ENCODE measurements at regions not wholly inside any gene's neighbourhood (a gene's known extent, or its start where the extent isn't known, plus 50 kb on each side); places are given as distances from the start of the nearest gene placed in this dataset.

DNA sequence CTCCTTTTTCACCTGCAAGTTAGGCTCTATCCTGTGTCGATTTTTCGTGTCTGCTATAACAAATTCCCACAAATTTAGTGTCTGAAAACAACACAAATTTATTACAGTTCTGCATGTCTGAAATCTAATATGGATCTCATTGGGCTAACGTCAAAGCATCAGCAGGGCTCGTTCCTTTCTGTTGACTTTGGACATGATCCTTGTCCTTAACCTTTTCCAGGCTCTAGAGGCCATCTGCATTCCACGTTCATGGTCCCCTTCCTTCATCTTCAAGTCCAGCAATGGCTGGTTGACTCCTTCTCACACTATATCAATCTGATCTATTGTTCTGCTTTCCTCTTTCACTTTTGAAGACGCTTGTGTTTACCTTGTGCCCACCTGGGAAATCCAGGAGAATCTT is 165.7 kb upstream of the RARB start:
- Histone ChIP-seq H3K4me2 (no peak overlapping the region), H3K9me2 (ENCODE audit: insufficient read depth) (no peaks in the 10 kb centered on the region; the same call in 1 of the 2 replicates), H3K36me3 (ENCODE audit: insufficient read depth) (no peaks in the 10 kb centered on the region), H3K27me3 (ENCODE audit: insufficient read depth) (no peaks in the 10 kb centered on the region), H3K79me2 (replicated peaks; ENCODE audit: insufficient read depth) (no peaks in the 10 kb centered on the region), H3K27ac (ENCODE audit: low read depth) (no peak overlapping the region), H4K20me1 (replicated peaks; ENCODE audit: insufficient read depth) (no peaks in the 10 kb centered on the region), H3K4me1 (ENCODE audit: insufficient read depth) (no peaks in the 10 kb centered on the region), H3F3A (replicated peaks; ENCODE audit: low read depth) (no peaks in the 10 kb centered on the region), H2AFZ (no peak overlapping the region), H3K4me3 (no peak overlapping the region)
- TF ChIP-seq, protein P1, sequence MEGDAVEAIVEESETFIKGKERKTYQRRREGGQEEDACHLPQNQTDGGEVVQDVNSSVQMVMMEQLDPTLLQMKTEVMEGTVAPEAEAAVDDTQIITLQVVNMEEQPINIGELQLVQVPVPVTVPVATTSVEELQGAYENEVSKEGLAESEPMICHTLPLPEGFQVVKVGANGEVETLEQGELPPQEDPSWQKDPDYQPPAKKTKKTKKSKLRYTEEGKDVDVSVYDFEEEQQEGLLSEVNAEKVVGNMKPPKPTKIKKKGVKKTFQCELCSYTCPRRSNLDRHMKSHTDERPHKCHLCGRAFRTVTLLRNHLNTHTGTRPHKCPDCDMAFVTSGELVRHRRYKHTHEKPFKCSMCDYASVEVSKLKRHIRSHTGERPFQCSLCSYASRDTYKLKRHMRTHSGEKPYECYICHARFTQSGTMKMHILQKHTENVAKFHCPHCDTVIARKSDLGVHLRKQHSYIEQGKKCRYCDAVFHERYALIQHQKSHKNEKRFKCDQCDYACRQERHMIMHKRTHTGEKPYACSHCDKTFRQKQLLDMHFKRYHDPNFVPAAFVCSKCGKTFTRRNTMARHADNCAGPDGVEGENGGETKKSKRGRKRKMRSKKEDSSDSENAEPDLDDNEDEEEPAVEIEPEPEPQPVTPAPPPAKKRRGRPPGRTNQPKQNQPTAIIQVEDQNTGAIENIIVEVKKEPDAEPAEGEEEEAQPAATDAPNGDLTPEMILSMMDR (conservative IDR thresholded peaks at IDR 0.05; ENCODE audit: low read depth in 2 of 2): no peak
- no peak for TF ChIP-seq ZNF331 (CRISPR knock-in tag; IDR thresholded peaks at IDR 0.05; ENCODE audit: low read depth)
- no peak for TF ChIP-seq ZNF114 (CRISPR knock-in tag; IDR thresholded peaks at IDR 0.05)
- no peak for TF ChIP-seq CREB1 (CRISPR knock-in tag; IDR thresholded peaks at IDR 0.05; ENCODE audit: low read depth)
- no peak for TF ChIP-seq EZH2phosphoT487 (IDR thresholded peaks at IDR 0.05; ENCODE audit: unreplicated experiment)
- TF ChIP-seq POLR2AphosphoS5 (IDR thresholded peaks at IDR 0.05; ENCODE audit: low read depth): no peak
- no peak for TF ChIP-seq NANOG (IDR thresholded peaks at IDR 0.05; ENCODE audit: borderline replicate concordance)
- TF ChIP-seq, protein P2, sequence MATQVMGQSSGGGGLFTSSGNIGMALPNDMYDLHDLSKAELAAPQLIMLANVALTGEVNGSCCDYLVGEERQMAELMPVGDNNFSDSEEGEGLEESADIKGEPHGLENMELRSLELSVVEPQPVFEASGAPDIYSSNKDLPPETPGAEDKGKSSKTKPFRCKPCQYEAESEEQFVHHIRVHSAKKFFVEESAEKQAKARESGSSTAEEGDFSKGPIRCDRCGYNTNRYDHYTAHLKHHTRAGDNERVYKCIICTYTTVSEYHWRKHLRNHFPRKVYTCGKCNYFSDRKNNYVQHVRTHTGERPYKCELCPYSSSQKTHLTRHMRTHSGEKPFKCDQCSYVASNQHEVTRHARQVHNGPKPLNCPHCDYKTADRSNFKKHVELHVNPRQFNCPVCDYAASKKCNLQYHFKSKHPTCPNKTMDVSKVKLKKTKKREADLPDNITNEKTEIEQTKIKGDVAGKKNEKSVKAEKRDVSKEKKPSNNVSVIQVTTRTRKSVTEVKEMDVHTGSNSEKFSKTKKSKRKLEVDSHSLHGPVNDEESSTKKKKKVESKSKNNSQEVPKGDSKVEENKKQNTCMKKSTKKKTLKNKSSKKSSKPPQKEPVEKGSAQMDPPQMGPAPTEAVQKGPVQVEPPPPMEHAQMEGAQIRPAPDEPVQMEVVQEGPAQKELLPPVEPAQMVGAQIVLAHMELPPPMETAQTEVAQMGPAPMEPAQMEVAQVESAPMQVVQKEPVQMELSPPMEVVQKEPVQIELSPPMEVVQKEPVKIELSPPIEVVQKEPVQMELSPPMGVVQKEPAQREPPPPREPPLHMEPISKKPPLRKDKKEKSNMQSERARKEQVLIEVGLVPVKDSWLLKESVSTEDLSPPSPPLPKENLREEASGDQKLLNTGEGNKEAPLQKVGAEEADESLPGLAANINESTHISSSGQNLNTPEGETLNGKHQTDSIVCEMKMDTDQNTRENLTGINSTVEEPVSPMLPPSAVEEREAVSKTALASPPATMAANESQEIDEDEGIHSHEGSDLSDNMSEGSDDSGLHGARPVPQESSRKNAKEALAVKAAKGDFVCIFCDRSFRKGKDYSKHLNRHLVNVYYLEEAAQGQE (IDR thresholded peaks at IDR 0.05; ENCODE audit: unreplicated experiment): no peak
- TF ChIP-seq EZH2 (IDR thresholded peaks at IDR 0.05; ENCODE audit: low read depth, unreplicated experiment): no peak
- TF ChIP-seq, protein P3, sequence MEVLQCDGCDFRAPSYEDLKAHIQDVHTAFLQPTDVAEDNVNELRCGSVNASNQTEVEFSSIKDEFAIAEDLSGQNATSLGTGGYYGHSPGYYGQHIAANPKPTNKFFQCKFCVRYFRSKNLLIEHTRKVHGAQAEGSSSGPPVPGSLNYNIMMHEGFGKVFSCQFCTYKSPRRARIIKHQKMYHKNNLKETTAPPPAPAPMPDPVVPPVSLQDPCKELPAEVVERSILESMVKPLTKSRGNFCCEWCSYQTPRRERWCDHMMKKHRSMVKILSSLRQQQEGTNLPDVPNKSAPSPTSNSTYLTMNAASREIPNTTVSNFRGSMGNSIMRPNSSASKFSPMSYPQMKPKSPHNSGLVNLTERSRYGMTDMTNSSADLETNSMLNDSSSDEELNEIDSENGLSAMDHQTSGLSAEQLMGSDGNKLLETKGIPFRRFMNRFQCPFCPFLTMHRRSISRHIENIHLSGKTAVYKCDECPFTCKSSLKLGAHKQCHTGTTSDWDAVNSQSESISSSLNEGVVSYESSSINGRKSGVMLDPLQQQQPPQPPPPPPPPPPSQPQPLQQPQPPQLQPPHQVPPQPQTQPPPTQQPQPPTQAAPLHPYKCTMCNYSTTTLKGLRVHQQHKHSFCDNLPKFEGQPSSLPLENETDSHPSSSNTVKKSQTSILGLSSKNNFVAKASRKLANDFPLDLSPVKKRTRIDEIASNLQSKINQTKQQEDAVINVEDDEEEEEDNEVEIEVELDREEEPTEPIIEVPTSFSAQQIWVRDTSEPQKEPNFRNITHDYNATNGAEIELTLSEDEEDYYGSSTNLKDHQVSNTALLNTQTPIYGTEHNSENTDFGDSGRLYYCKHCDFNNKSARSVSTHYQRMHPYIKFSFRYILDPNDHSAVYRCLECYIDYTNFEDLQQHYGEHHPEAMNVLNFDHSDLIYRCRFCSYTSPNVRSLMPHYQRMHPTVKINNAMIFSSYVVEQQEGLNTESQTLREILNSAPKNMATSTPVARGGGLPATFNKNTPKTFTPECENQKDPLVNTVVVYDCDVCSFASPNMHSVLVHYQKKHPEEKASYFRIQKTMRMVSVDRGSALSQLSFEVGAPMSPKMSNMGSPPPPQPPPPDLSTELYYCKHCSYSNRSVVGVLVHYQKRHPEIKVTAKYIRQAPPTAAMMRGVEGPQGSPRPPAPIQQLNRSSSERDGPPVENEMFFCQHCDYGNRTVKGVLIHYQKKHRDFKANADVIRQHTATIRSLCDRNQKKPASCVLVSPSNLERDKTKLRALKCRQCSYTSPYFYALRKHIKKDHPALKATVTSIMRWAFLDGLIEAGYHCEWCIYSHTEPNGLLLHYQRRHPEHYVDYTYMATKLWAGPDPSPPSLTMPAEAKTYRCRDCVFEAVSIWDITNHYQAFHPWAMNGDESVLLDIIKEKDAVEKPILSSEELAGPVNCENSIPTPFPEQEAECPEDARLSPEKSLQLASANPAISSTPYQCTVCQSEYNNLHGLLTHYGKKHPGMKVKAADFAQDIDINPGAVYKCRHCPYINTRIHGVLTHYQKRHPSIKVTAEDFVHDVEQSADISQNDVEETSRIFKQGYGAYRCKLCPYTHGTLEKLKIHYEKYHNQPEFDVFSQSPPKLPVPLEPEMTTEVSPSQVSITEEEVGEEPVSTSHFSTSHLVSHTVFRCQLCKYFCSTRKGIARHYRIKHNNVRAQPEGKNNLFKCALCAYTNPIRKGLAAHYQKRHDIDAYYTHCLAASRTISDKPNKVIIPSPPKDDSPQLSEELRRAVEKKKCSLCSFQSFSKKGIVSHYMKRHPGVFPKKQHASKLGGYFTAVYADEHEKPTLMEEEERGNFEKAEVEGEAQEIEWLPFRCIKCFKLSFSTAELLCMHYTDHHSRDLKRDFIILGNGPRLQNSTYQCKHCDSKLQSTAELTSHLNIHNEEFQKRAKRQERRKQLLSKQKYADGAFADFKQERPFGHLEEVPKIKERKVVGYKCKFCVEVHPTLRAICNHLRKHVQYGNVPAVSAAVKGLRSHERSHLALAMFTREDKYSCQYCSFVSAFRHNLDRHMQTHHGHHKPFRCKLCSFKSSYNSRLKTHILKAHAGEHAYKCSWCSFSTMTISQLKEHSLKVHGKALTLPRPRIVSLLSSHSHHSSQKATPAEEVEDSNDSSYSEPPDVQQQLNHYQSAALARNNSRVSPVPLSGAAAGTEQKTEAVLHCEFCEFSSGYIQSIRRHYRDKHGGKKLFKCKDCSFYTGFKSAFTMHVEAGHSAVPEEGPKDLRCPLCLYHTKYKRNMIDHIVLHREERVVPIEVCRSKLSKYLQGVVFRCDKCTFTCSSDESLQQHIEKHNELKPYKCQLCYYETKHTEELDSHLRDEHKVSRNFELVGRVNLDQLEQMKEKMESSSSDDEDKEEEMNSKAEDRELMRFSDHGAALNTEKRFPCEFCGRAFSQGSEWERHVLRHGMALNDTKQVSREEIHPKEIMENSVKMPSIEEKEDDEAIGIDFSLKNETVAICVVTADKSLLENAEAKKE (CRISPR knock-in tag; IDR thresholded peaks at IDR 0.05): no peak
- no peak for TF ChIP-seq JUNB (IDR thresholded peaks at IDR 0.05; ENCODE audit: unreplicated experiment)
- no peak for TF ChIP-seq STAT1 (IDR thresholded peaks at IDR 0.05; ENCODE audit: unreplicated experiment)
- TF ChIP-seq, protein P4, sequence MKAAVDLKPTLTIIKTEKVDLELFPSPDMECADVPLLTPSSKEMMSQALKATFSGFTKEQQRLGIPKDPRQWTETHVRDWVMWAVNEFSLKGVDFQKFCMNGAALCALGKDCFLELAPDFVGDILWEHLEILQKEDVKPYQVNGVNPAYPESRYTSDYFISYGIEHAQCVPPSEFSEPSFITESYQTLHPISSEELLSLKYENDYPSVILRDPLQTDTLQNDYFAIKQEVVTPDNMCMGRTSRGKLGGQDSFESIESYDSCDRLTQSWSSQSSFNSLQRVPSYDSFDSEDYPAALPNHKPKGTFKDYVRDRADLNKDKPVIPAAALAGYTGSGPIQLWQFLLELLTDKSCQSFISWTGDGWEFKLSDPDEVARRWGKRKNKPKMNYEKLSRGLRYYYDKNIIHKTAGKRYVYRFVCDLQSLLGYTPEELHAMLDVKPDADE (IDR thresholded peaks at IDR 0.05): no peak
- Mint-ChIP-seq H3K27me3 (ENCODE audit: insufficient read depth, low read depth, poor library complexity) (peaks cover 2% of the 10 kb centered on the region), H3K9me3 (no peaks in the 10 kb centered on the region), H3K27ac (no peak overlapping the region), H3K36me3 (ENCODE audit: low read depth) (no peaks in the 10 kb centered on the region), H3K4me1 (no peaks in the 10 kb centered on the region), H3K4me3 (no peak overlapping the region)
- ATAC-seq (no peak), DNase-seq (ENCODE audit: low spot score) (no peak)
